Gastrocnemius medialis (tissue), 4 donors: ENCODE measurements at regions not wholly inside any gene's neighbourhood (a gene's known extent, or its start where the extent isn't known, plus 50 kb on each side); places are given as distances from the start of the nearest gene placed in this dataset.

ENCODE experiments used
- ATAC-seq, 2 donors: fragments of 150-250 bp; one replicate each; pipeline ENCODE4 v1.9.1; 2016
- DNase-seq, 2 donors: peaks; one replicate each; pipeline ENCODE4 v3.0.0-alpha.2; 2019
- H3K27ac ChIP-seq, 4 donors: fragments of 200-600 bp; sonication (generic); 1 replicate in 1 of 4; 2 replicates in 3 of 4; pipeline ENCODE4 v1.5.1; 2016 to 2018; ENCODE audit warnings: mild to moderate bottlenecking in 2 of 4, moderate library complexity in 1 of 4
- H3K27me3 ChIP-seq, 3 donors: fragments of 200-600 bp; sonication (generic) in 2 of 3; 1 replicate in 1 of 3; 2 replicates in 2 of 3; pipeline versions ENCODE4 v1.5.1 to v1.6.0; 2016 to 2019; ENCODE audit warnings: mild to moderate bottlenecking in 1 of 3, moderate library complexity in 1 of 3
- H3K36me3 ChIP-seq, 2 donors: fragments of 200-600 bp; sonication (generic) in 1 of 2; one replicate each; pipeline ENCODE4 v1.5.1; 2017 to 2018
- H3K4me1 ChIP-seq, 2 donors: fragments of 200-600 bp; sonication (generic) in 1 of 2; one replicate each; pipeline ENCODE4 v1.5.1; 2016 to 2017; ENCODE audit warnings: mild to moderate bottlenecking in 2 of 2
- H3K4me3 ChIP-seq, 4 donors: fragments of 200-600 bp; sonication (generic) in 3 of 4; 1 replicate in 1 of 4; 2 replicates in 3 of 4; pipeline ENCODE4 v1.5.1; 2016 to 2019; ENCODE audit warnings: mild to moderate bottlenecking in 2 of 4
- H3K9me3 ChIP-seq, 3 donors: fragments of 200-600 bp; sonication (generic) in 2 of 3; 1 replicate in 1 of 3; 2 replicates in 2 of 3; pipeline ENCODE4 v1.5.1; 2016 to 2019
- POLR2A ChIP-seq, 2 donors: fragments of 450-650 bp; IDR thresholded peaks; one replicate each; pipeline ENCODE4 v1.6.1; 2017; ENCODE audit warnings: antibody characterized with exemption in 2 of 2, mild to moderate bottlenecking in 2 of 2, moderate library complexity in 2 of 2
- in situ Hi-C, 4 donors: fragments of 200-750 bp; cut with MboI; loops; one replicate each; pipeline versions ENCODE4 v1.15.0 to v1.8.0; 2017; ENCODE audit warnings: low sequenced_read_pairs in 4 of 4
- intact Hi-C: fragments of 100-400 bp; cut with DNase I; formaldehyde crosslinking; loops from one replicate; pipeline ENCODE4 v1.15.1; 2023; ENCODE audit warnings: low total_unique reads
- TF ChIP-seq, protein P1 (sequence below), 5 experiments: fragments of 450-650 bp in 3 of 5; fragments of 200-600 bp in 2 of 5; sonication (generic) in 2 of 5; IDR thresholded peaks in 4 of 5; conservative IDR thresholded peaks in 1 of 5; 1 replicate in 4 of 5; 2 replicates in 1 of 5; pipeline ENCODE4 v1.5.1; 2016 to 2019; ENCODE audit warnings: antibody characterized with exemption in 5 of 5, mild to moderate bottlenecking in 3 of 5, moderate library complexity in 3 of 5

DNA sequence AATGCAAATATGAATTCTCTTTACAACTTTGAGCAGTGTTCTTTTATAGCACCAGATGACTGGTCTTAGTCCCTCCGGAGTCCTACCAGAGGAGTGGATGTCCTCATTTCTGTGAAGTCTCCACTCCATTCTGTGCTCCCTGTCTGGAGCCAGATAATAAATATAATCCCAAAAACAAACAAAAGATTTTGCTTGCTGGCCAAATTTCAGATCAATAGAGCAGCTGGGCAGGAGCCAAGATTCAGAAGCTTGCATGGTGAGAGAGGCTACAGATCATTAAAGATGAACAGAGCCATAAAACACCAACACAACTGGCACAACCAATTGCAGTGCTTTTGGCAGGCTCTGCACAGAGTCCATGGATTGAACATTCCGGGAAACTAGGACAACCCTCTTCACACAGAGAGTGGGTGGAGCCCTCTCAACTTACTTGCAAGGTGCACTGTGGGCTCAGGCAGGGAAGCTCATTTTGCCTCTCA is 231.5 kb upstream of the SNX7 start:
- in situ Hi-C loops (no loop called here), intact Hi-C loops (no loop called here)
- DNase-seq (no peak), ATAC-seq (no peak)
- Histone ChIP-seq H3K36me3 (no peaks in the 10 kb centered on the region), H3K27me3 (no peaks in the 10 kb centered on the region), H3K27ac (no peak overlapping the region), H3K9me3 (no peaks in the 10 kb centered on the region), H3K4me1 (no peaks in the 10 kb centered on the region), H3K4me3 (no peak overlapping the region)
- TF ChIP-seq POLR2A (IDR thresholded peaks at IDR 0.05): no peak
- TF ChIP-seq, protein P1, sequence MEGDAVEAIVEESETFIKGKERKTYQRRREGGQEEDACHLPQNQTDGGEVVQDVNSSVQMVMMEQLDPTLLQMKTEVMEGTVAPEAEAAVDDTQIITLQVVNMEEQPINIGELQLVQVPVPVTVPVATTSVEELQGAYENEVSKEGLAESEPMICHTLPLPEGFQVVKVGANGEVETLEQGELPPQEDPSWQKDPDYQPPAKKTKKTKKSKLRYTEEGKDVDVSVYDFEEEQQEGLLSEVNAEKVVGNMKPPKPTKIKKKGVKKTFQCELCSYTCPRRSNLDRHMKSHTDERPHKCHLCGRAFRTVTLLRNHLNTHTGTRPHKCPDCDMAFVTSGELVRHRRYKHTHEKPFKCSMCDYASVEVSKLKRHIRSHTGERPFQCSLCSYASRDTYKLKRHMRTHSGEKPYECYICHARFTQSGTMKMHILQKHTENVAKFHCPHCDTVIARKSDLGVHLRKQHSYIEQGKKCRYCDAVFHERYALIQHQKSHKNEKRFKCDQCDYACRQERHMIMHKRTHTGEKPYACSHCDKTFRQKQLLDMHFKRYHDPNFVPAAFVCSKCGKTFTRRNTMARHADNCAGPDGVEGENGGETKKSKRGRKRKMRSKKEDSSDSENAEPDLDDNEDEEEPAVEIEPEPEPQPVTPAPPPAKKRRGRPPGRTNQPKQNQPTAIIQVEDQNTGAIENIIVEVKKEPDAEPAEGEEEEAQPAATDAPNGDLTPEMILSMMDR (IDR thresholded peaks at IDR 0.05 in 4 of 5, conservative IDR thresholded peaks at IDR 0.05 in 1 of 5): no peak

- no peaks in the 10 kb centered on the region for H3K4me1 ChIP-seq
- no peak for TF ChIP-seq POLR2A (IDR thresholded peaks at IDR 0.05)
- TF ChIP-seq, protein P1 (IDR thresholded peaks at IDR 0.05 in 4 of 5, conservative IDR thresholded peaks at IDR 0.05 in 1 of 5): no peak
- no peak overlapping the region for H3K27ac ChIP-seq
- ATAC-seq: no peak
- intact Hi-C loops (no loop called here), in situ Hi-C loops (no loop called here)
- H3K9me3 ChIP-seq: no peaks in the 10 kb centered on the region
- H3K27me3 ChIP-seq: no peaks in the 10 kb centered on the region
- no peaks in the 10 kb centered on the region for H3K36me3 ChIP-seq
- DNase-seq: no peak
- no peak overlapping the region for H3K4me3 ChIP-seq
These were observed 232.7 kb upstream of the SNX7 start for GRCh38 chr1:98428864-98429263.

DNA sequence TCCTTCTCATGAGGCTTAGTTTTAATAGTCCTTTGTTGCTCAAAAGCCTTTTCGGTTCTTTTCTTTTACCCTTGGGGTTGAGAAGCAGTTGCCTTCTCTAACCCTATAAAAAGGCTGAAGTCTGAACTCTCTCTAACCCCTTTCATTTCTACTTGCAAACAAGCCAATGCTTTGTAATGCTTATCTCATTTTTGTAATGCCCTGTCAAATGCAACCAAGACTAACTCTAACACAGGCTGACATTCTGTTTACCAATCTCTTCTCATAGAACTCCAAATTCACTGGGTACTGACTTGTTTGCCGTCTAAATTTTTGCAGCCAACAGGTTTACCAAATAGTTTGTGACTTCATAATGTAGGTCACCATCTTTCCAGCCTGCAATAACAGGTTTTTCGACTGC is 233.9 kb upstream of the SNX7 start:
- no peaks in the 10 kb centered on the region for H3K9me3 ChIP-seq
- no peaks in the 10 kb centered on the region for H3K36me3 ChIP-seq
- ATAC-seq: no peak
- no peak for DNase-seq
- H3K4me3 ChIP-seq: no peak overlapping the region
- in situ Hi-C loops (no loop called here), intact Hi-C loops (no loop called here)
- TF ChIP-seq, protein P1 (IDR thresholded peaks at IDR 0.05 in 4 of 5, conservative IDR thresholded peaks at IDR 0.05 in 1 of 5): no peak
- no peak for TF ChIP-seq POLR2A (IDR thresholded peaks at IDR 0.05)
- no peaks in the 10 kb centered on the region for H3K27me3 ChIP-seq
- no peaks in the 10 kb centered on the region for H3K4me1 ChIP-seq
- no peak overlapping the region for H3K27ac ChIP-seq

DNA sequence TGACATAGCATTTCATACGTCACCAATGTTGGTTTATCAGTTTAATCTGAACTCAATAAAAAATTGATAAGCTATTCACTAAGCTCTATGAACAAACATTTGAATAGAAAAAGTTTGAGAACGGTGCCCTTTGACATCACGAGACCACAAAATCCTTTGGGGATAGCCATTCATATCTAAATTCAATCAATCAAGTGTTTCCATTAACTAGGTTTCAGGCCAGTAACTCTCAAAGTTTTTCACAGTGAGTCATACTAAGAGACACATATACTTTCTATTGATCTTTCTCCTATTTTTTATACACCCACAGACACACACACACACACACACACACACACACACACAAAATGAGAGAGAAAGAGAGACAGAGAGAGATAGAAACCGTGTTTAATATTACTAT is 235.4 kb upstream of the SNX7 start:
- intact Hi-C loops (no loop called here), in situ Hi-C loops (no loop called here)
- no peaks in the 10 kb centered on the region for H3K4me1 ChIP-seq
- H3K4me3 ChIP-seq: no peak overlapping the region
- H3K27ac ChIP-seq: no peak overlapping the region
- H3K9me3 ChIP-seq: no peaks in the 10 kb centered on the region
- no peaks in the 10 kb centered on the region for H3K36me3 ChIP-seq
- ATAC-seq (no peak), DNase-seq (no peak)
- no peaks in the 10 kb centered on the region for H3K27me3 ChIP-seq
- TF ChIP-seq, protein P1 (IDR thresholded peaks at IDR 0.05 in 4 of 5, conservative IDR thresholded peaks at IDR 0.05 in 1 of 5): no peak
- TF ChIP-seq POLR2A (IDR thresholded peaks at IDR 0.05): no peak

GRCh38 chr1:98422816-98423215 is 238.7 kb upstream of the SNX7 start:
- no peak for DNase-seq
- Histone ChIP-seq H3K4me3 (no peak overlapping the region), H3K9me3 (no peaks in the 10 kb centered on the region), H3K27ac (no peak overlapping the region), H3K27me3 (no peaks in the 10 kb centered on the region), H3K4me1 (no peaks in the 10 kb centered on the region), H3K36me3 (no peaks in the 10 kb centered on the region)
- intact Hi-C loops (no loop called here), in situ Hi-C loops (no loop called here)
- no peak for ATAC-seq
- TF ChIP-seq, protein P1 (IDR thresholded peaks at IDR 0.05 in 4 of 5, conservative IDR thresholded peaks at IDR 0.05 in 1 of 5): no peak
- TF ChIP-seq POLR2A (IDR thresholded peaks at IDR 0.05): no peak
